A673 (cell line): ENCODE measurements at regions not wholly inside any gene's neighbourhood (a gene's known extent, or its start where the extent isn't known, plus 50 kb on each side); places are given as distances from the start of the nearest gene placed in this dataset.

Experiments
- CTCF ChIP-seq: fragments of 300-800, 200-600 bp; sonication (generic); conservative IDR thresholded peaks from 2 replicates; pipeline ENCODE4 v1.5.1; 2017; ENCODE audit warnings: low read depth, mild to moderate bottlenecking, antibody characterized with exemption, low read length, moderate library complexity, mixed read lengths
- EZH2 ChIP-seq: fragments of 200-600 bp; sonication (generic); IDR thresholded peaks from 2 replicates; pipeline ENCODE4 v1.6.1; 2017; ENCODE audit warnings: borderline replicate concordance, low read depth, mild to moderate bottlenecking, mixed read lengths, antibody characterized with exemption, low read length; ENCODE audit not compliant: poor library complexity, severe bottlenecking

GRCh38 chr5:165201369-165201768 lies 1696.0 kb downstream of the MAT2B start:
- TF ChIP-seq CTCF (no peak), EZH2 (no peak)
